SK-N-SH (cell line): ENCODE measurements at regions not wholly inside any gene's neighbourhood (a gene's known extent, or its start where the extent isn't known, plus 50 kb on each side); places are given as distances from the start of the nearest gene placed in this dataset.

ENCODE experiments used
- CTCF ChIA-PET: fragments of 300-600, 350-600 bp; formaldehyde crosslinking; extraction: SDS; loops from one replicate; lab custom pipeline; 2021; lab: Yijun Ruan, JAX
- POLR2A ChIA-PET: fragments of 350-600 bp; sonication (Branson Sonifier 250); formaldehyde crosslinking; extraction: SDS; loops from one replicate; lab custom pipeline; 2020; ENCODE audit warnings: antibody characterized with exemption, inconsistent platforms; lab: Yijun Ruan, JAX
- DNase-seq: peaks from one replicate; pipeline ENCODE4 v3.0.0; 2012
- H2AFZ ChIP-seq: fragments of 200-600 bp; sonication (generic); 2 replicates; pipeline ENCODE4 v1.8.1; 2016; ENCODE audit warnings: antibody characterized with exemption, mild to moderate bottlenecking, low read depth
- H3F3A ChIP-seq: fragments of 200-600 bp; sonication (generic); replicated peaks from 2 replicates; pipeline ENCODE3; 2016; ENCODE audit warnings: antibody characterized with exemption, mild to moderate bottlenecking; ENCODE audit not compliant: insufficient read depth
- H3K27ac ChIP-seq, 2 experiments: fragments of 200-500 bp in 1 of 2; fragments of 200-600 bp in 1 of 2; sonication (Bioruptor generic) in 1 of 2; sonication (generic), shearing (Covaris generic) in 1 of 2; 2 replicates each; pipeline versions ENCODE4 v1.5.1 to v1.6.1; 2014 to 2016; ENCODE audit warnings: low read depth in 2 of 2, inconsistent platforms in 1 of 2, low read length in 1 of 2, mild to moderate bottlenecking in 1 of 2, mixed read lengths in 1 of 2
- H3K27me3 ChIP-seq: fragments of 200-600 bp; sonication (generic), shearing (Covaris generic); 2 replicates; pipeline ENCODE4 v1.6.1; 2016; ENCODE audit warnings: mixed run types; ENCODE audit not compliant: insufficient read depth
- H3K36me3 ChIP-seq, 2 experiments: fragments of 200-500 bp in 1 of 2; fragments of 200-600 bp in 1 of 2; sonication (Bioruptor generic) in 1 of 2; sonication (generic) in 1 of 2; replicated peaks in 1 of 2; 2 replicates each; pipeline versions ENCODE3 to v1.5.1; 2014 to 2016; ENCODE audit warnings: low read length in 1 of 2, mild to moderate bottlenecking in 1 of 2; ENCODE audit not compliant: insufficient read depth in 2 of 2, control insufficient read depth in 1 of 2
- H3K4me1 ChIP-seq, 2 experiments: fragments of 200-500 bp in 1 of 2; fragments of 200-600 bp in 1 of 2; sonication (Bioruptor generic) in 1 of 2; sonication (generic), shearing (Covaris generic) in 1 of 2; 2 replicates each; pipeline versions ENCODE4 v1.5.1 to v1.6.1; 2014 to 2016; ENCODE audit warnings: low read depth in 1 of 2, low read length in 1 of 2, mixed run types in 1 of 2; ENCODE audit not compliant: insufficient read depth in 2 of 2, control insufficient read depth in 1 of 2
- H3K4me2 ChIP-seq: fragments of 200-600 bp; sonication (generic), shearing (Covaris generic); 2 replicates; pipeline ENCODE4 v1.6.1; 2017; ENCODE audit warnings: mixed run types
- H3K4me3 ChIP-seq, 2 experiments: fragments of 200-500 bp in 1 of 2; fragments of 200-600 bp in 1 of 2; sonication (Bioruptor generic) in 1 of 2; sonication (generic), shearing (Covaris generic) in 1 of 2; 2 replicates each; pipeline versions ENCODE4 v1.5.1 to v1.8.1; 2014 to 2016; ENCODE audit warnings: low read depth in 2 of 2, inconsistent platforms in 1 of 2, low read length in 1 of 2, mild to moderate bottlenecking in 1 of 2, mixed read lengths in 1 of 2, moderate library complexity in 1 of 2
- H3K79me2 ChIP-seq: fragments of 200-600 bp; sonication (generic); 2 replicates; pipeline ENCODE4 v1.8.1; 2017; ENCODE audit warnings: mild to moderate bottlenecking; ENCODE audit not compliant: insufficient read depth
- H3K9ac ChIP-seq: fragments of 200-600 bp; sonication (generic); 2 replicates; pipeline ENCODE4 v1.6.1; 2017; ENCODE audit warnings: mixed run types
- H3K9me2 ChIP-seq: fragments of 200-600 bp; sonication (generic); 2 replicates; pipeline ENCODE4 v1.6.1; 2017; ENCODE audit warnings: mixed run types
- H3K9me3 ChIP-seq: fragments of 200-600 bp; sonication (generic); 2 replicates; pipeline ENCODE4 v1.6.1; 2017; ENCODE audit warnings: mixed run types, mild to moderate bottlenecking, moderate library complexity
- H4K20me1 ChIP-seq: fragments of 200-600 bp; sonication (generic); 2 replicates; pipeline ENCODE4 v1.6.1; 2017; ENCODE audit warnings: mild to moderate bottlenecking, mixed run types; ENCODE audit not compliant: insufficient read depth
- CHD2 ChIP-seq: fragments of 150-350 bp; IDR thresholded peaks from 2 replicates; pipeline ENCODE4 v1.6.1; 2018; ENCODE audit warnings: low read length; ENCODE audit not compliant: partially characterized antibody
- FOSL2 ChIP-seq: IDR thresholded peaks from 2 replicates; pipeline ENCODE4 v1.4.0; 2012; ENCODE audit warnings: low read depth, mild to moderate bottlenecking, moderate library complexity, borderline replicate concordance
- FOXJ3 ChIP-seq: sonication (generic); formaldehyde crosslinking; IDR thresholded peaks from 2 replicates; pipeline ENCODE4 v1.5.1; 2020; ENCODE audit warnings: mild to moderate bottlenecking, missing genetic modification reagents
- GATA2 ChIP-seq: sonication (generic); formaldehyde crosslinking; IDR thresholded peaks from 2 replicates; pipeline ENCODE4 v1.5.0; 2020; ENCODE audit warnings: mild to moderate bottlenecking, missing genetic modification reagents
- JUND ChIP-seq: IDR thresholded peaks from 2 replicates; pipeline ENCODE4 v1.4.0; 2012
- MEF2A ChIP-seq: IDR thresholded peaks from 2 replicates; pipeline ENCODE4 v1.4.0; 2012; ENCODE audit warnings: low read depth, borderline replicate concordance
- MXI1 ChIP-seq: IDR thresholded peaks from 2 replicates; pipeline ENCODE4 v1.6.1; 2012; ENCODE audit warnings: mild to moderate bottlenecking, low read depth, low read length, improper control_type of control experiment
- RCOR1 ChIP-seq: fragments of 150-350 bp; IDR thresholded peaks from 2 replicates; pipeline ENCODE4 v1.6.1; 2017; ENCODE audit warnings: antibody characterized with exemption, low read length
- TCF12 ChIP-seq: IDR thresholded peaks from 2 replicates; pipeline ENCODE4 v1.4.0; 2012
- TEAD4 ChIP-seq: IDR thresholded peaks from 2 replicates; pipeline ENCODE4 v1.4.0; 2012; ENCODE audit warnings: mild to moderate bottlenecking, borderline replicate concordance; ENCODE audit not compliant: insufficient read depth
- YY1 ChIP-seq: IDR thresholded peaks from 2 replicates; pipeline ENCODE4 v1.4.0; 2012; ENCODE audit warnings: low read depth, mild to moderate bottlenecking
- WGBS: methylation state at CpG from one replicate; pipeline ENCODE4 v1.1.6; 2017; ENCODE audit warnings: low lambda C conversion rate; 5-methylcytosine and 5-hydroxymethylcytosine counted together
- TF ChIP-seq, protein P1 (sequence below): IDR thresholded peaks from 2 replicates; pipeline ENCODE4 v1.4.0; 2012; ENCODE audit warnings: low read depth, borderline replicate concordance
- TF ChIP-seq, protein P2 (sequence below): fragments of 200-600 bp; sonication (generic); IDR thresholded peaks from 2 replicates; pipeline ENCODE4 v1.6.1; 2017; ENCODE audit warnings: antibody characterized with exemption, mild to moderate bottlenecking, moderate library complexity
- TF ChIP-seq, protein P3 (sequence below): IDR thresholded peaks from 2 replicates; pipeline ENCODE4 v1.4.0; 2012; ENCODE audit warnings: low read depth, borderline replicate concordance

DNA sequence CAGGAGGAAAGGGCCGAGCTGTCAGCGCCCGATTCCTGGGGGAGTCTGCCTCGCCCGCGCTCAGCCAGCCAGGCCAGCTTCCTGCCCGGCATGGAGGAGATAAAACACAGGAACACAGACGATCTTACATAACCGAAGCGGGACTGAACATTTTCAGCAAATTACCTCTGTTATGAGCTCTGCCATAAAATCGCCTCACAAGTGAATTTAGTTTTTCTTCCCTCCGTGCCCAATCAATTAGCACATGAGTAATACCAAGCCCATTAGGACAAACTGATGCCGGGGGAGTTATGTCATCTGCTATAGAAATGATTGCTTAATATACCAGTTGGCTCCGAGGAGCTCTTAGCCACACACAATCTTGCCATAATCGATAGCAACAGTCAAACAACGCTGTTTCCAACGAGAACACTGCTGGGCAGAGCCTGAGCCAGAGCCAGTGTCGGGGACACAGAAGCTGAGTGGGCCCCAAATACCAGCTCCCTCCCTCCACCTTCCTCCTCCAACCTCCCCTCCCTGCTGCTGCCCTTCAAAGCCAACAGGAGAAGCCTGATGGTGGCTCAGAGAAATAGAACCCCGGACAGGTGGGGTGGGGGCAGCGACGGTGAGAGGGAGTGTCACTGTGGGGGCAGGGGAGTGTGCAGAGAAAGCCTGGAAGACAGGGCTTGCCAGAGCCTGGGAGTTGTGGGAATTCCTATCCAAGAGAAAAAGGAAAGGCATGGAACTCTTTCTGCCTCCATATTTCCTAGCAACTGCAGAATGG is 279.4 kb upstream of the TLE3 start:
- peak overlapping the region; percentile 69 to 95 for H3K27ac ChIP-seq
- H3K4me2 ChIP-seq: peak overlapping the region; percentile 57
- no peaks in the 10 kb centered on the region for H3K9me2 ChIP-seq
- peak; percentile 28; the same call in 1 of the 2 replicates for TF ChIP-seq TCF12
- peak; percentile 18 for TF ChIP-seq CHD2
- no peak for TF ChIP-seq TEAD4
- 0 out of 2 replicates have a peak, but pooled peaks have one; percentile 25 for TF ChIP-seq FOXJ3
- TF ChIP-seq FOSL2: peak; percentile 21; the same call in 1 of the 2 replicates
- TF ChIP-seq, protein P1, sequence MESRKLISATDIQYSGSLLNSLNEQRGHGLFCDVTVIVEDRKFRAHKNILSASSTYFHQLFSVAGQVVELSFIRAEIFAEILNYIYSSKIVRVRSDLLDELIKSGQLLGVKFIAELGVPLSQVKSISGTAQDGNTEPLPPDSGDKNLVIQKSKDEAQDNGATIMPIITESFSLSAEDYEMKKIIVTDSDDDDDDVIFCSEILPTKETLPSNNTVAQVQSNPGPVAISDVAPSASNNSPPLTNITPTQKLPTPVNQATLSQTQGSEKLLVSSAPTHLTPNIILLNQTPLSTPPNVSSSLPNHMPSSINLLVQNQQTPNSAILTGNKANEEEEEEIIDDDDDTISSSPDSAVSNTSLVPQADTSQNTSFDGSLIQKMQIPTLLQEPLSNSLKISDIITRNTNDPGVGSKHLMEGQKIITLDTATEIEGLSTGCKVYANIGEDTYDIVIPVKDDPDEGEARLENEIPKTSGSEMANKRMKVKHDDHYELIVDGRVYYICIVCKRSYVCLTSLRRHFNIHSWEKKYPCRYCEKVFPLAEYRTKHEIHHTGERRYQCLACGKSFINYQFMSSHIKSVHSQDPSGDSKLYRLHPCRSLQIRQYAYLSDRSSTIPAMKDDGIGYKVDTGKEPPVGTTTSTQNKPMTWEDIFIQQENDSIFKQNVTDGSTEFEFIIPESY: no peak
- TF ChIP-seq YY1: no peak
- 0 out of 2 replicates have a peak, but pooled peaks have one; percentile 9 for TF ChIP-seq GATA2 (CRISPR knock-in tag)
- TF ChIP-seq, protein P2, sequence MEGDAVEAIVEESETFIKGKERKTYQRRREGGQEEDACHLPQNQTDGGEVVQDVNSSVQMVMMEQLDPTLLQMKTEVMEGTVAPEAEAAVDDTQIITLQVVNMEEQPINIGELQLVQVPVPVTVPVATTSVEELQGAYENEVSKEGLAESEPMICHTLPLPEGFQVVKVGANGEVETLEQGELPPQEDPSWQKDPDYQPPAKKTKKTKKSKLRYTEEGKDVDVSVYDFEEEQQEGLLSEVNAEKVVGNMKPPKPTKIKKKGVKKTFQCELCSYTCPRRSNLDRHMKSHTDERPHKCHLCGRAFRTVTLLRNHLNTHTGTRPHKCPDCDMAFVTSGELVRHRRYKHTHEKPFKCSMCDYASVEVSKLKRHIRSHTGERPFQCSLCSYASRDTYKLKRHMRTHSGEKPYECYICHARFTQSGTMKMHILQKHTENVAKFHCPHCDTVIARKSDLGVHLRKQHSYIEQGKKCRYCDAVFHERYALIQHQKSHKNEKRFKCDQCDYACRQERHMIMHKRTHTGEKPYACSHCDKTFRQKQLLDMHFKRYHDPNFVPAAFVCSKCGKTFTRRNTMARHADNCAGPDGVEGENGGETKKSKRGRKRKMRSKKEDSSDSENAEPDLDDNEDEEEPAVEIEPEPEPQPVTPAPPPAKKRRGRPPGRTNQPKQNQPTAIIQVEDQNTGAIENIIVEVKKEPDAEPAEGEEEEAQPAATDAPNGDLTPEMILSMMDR: no peak
- no peak for TF ChIP-seq JUND
- TF ChIP-seq MEF2A: no peak
- 0 out of 2 replicates have a peak, but pooled peaks have one; percentile 16 for TF ChIP-seq RCOR1
- TF ChIP-seq, protein P3, sequence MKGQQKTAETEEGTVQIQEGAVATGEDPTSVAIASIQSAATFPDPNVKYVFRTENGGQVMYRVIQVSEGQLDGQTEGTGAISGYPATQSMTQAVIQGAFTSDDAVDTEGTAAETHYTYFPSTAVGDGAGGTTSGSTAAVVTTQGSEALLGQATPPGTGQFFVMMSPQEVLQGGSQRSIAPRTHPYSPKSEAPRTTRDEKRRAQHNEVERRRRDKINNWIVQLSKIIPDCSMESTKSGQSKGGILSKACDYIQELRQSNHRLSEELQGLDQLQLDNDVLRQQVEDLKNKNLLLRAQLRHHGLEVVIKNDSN: no peak
- peak; percentile 50; the same call in 1 of the 2 replicates for TF ChIP-seq MXI1
- ChIA-PET CTCF (interaction anchor here (0.7 to 2.5 kb wide), 10 partner anchors 8 to 260 kb away, joined by 3 to 9 read pairs (median 4); no protein-coding TSS in a partner anchor), POLR2A (interaction anchor here (0.6 to 3.2 kb wide), 3 partner anchors 9 to 286 kb away, joined by 3 to 17 read pairs (median 4); partner anchors contain the start of gene TLE3)
- no peaks in the 10 kb centered on the region for H3K27me3 ChIP-seq
- no peaks in the 10 kb centered on the region for H3F3A ChIP-seq
- peak overlapping the region; percentile 75; the same call in 1 of the 2 replicates for H2AFZ ChIP-seq
- peak overlapping the region; percentile 8; the same call in 1 of the 2 replicates for H3K9ac ChIP-seq
- peak overlapping the region in 1 of 2 experiments; percentile 41; a peak in 2 of 4 replicates for H3K4me3 ChIP-seq
- H3K9me3 ChIP-seq: no peaks in the 10 kb centered on the region
- H3K36me3 ChIP-seq: no peaks in the 10 kb centered on the region
- no peaks in the 10 kb centered on the region for H3K79me2 ChIP-seq
- H3K4me1 ChIP-seq: peaks cover 32 to 68% of the 10 kb centered on the region in 2 experiments
- 26% methylated on average over 21 of the region's 21 CpGs for WGBS
- peak; percentile 76 for DNase-seq
- no peaks in the 10 kb centered on the region for H4K20me1 ChIP-seq
